WTC11 (cell line): ENCODE measurements at regions not wholly inside any gene's neighbourhood (a gene's known extent, or its start where the extent isn't known, plus 50 kb on each side); places are given as distances from the start of the nearest gene placed in this dataset.

Source experiments
- ARID4B ChIP-seq: sonication (generic); formaldehyde crosslinking; IDR thresholded peaks from 2 replicates; pipeline ENCODE4 v1.8.0; 2023; ENCODE audit warnings: missing genetic modification reagents, mild to moderate bottlenecking, borderline replicate concordance
- ATF2 ChIP-seq: sonication (generic); formaldehyde crosslinking; IDR thresholded peaks from 2 replicates; pipeline ENCODE4 v1.8.1; 2022; ENCODE audit warnings: low read depth, missing genetic modification reagents, borderline replicate concordance
- CBFB ChIP-seq: sonication (generic); formaldehyde crosslinking; IDR thresholded peaks from 2 replicates; pipeline ENCODE4 v1.8.1; 2022; ENCODE audit warnings: mild to moderate bottlenecking, low read depth, missing genetic modification reagents
- FOXJ3 ChIP-seq: sonication (generic); formaldehyde crosslinking; IDR thresholded peaks from 2 replicates; pipeline ENCODE4 v1.9.0; 2021; ENCODE audit warnings: missing genetic modification reagents, mild to moderate bottlenecking, borderline replicate concordance
- MAX ChIP-seq: sonication (generic); formaldehyde crosslinking; IDR thresholded peaks from 2 replicates; pipeline ENCODE4 v1.8.0; 2022; ENCODE audit warnings: mild to moderate bottlenecking, missing genetic modification reagents
- NFE2L1 ChIP-seq: sonication (generic); formaldehyde crosslinking; IDR thresholded peaks from 2 replicates; pipeline ENCODE4 v1.8.1; 2023; ENCODE audit warnings: missing genetic modification reagents
- SP1 ChIP-seq: sonication (generic); formaldehyde crosslinking; conservative IDR thresholded peaks from 2 replicates; pipeline ENCODE4 v1.8.1; 2022; ENCODE audit warnings: missing genetic modification reagents
- ZNF263 ChIP-seq: sonication (generic); formaldehyde crosslinking; IDR thresholded peaks from 2 replicates; pipeline ENCODE4 v1.8.1; 2022; ENCODE audit warnings: low read depth, mild to moderate bottlenecking, moderate library complexity, missing genetic modification reagents
- TF ChIP-seq, protein P1 (sequence below): fragments of 200-600 bp; IDR thresholded peaks from 2 replicates; pipeline ENCODE4 v1.8.0; 2022; ENCODE audit warnings: antibody characterized with exemption
- TF ChIP-seq, protein P2 (sequence below): sonication (generic); formaldehyde crosslinking; IDR thresholded peaks from 2 replicates; pipeline ENCODE4 v1.8.1; 2022; ENCODE audit warnings: low read depth, mild to moderate bottlenecking, moderate library complexity, missing genetic modification reagents, borderline replicate concordance
- TF ChIP-seq, protein P3 (sequence below): sonication (generic); formaldehyde crosslinking; IDR thresholded peaks from 2 replicates; pipeline ENCODE4 v1.8.1; 2023; ENCODE audit warnings: mild to moderate bottlenecking, missing genetic modification reagents

DNA sequence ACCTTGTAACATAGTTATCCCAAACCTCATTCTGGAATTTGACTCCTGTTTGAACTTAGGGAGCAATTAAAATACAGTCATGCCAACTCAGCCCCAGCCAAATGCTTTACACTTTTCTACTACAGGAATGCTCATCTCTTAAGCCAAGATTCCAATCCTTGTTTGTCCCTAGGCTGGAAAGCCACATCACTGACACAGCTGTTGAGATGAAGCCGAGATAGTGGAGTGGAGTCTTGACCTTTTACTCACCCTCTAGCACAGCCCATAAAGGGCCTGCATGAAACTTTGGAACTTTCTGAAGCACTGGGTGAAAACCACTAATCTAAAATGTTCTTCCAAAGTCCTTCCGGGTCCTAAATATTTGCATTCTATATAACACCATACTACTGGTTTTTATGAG, 247.3 kb downstream of the ETV1 start:
- TF ChIP-seq ATF2 (CRISPR knock-in tag) = no peak
- no peak for TF ChIP-seq MAX (CRISPR knock-in tag)
- TF ChIP-seq NFE2L1 (CRISPR knock-in tag) = no peak
- TF ChIP-seq, protein P1, sequence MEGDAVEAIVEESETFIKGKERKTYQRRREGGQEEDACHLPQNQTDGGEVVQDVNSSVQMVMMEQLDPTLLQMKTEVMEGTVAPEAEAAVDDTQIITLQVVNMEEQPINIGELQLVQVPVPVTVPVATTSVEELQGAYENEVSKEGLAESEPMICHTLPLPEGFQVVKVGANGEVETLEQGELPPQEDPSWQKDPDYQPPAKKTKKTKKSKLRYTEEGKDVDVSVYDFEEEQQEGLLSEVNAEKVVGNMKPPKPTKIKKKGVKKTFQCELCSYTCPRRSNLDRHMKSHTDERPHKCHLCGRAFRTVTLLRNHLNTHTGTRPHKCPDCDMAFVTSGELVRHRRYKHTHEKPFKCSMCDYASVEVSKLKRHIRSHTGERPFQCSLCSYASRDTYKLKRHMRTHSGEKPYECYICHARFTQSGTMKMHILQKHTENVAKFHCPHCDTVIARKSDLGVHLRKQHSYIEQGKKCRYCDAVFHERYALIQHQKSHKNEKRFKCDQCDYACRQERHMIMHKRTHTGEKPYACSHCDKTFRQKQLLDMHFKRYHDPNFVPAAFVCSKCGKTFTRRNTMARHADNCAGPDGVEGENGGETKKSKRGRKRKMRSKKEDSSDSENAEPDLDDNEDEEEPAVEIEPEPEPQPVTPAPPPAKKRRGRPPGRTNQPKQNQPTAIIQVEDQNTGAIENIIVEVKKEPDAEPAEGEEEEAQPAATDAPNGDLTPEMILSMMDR = no peak
- TF ChIP-seq FOXJ3 (CRISPR knock-in tag) = no peak
- TF ChIP-seq CBFB = no peak
- TF ChIP-seq ARID4B (CRISPR knock-in tag) = no peak
- TF ChIP-seq, protein P2, sequence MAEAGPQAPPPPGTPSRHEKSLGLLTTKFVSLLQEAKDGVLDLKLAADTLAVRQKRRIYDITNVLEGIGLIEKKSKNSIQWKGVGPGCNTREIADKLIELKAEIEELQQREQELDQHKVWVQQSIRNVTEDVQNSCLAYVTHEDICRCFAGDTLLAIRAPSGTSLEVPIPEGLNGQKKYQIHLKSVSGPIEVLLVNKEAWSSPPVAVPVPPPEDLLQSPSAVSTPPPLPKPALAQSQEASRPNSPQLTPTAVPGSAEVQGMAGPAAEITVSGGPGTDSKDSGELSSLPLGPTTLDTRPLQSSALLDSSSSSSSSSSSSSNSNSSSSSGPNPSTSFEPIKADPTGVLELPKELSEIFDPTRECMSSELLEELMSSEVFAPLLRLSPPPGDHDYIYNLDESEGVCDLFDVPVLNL = no peak
- TF ChIP-seq, protein P3, sequence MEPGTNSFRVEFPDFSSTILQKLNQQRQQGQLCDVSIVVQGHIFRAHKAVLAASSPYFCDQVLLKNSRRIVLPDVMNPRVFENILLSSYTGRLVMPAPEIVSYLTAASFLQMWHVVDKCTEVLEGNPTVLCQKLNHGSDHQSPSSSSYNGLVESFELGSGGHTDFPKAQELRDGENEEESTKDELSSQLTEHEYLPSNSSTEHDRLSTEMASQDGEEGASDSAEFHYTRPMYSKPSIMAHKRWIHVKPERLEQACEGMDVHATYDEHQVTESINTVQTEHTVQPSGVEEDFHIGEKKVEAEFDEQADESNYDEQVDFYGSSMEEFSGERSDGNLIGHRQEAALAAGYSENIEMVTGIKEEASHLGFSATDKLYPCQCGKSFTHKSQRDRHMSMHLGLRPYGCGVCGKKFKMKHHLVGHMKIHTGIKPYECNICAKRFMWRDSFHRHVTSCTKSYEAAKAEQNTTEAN = no peak
- no peak for TF ChIP-seq SP1 (CRISPR knock-in tag)
- TF ChIP-seq ZNF263 (CRISPR knock-in tag) = no peak
